ENCODE measurements at regions not wholly inside any gene's neighbourhood (a gene's known extent, or its start where the extent isn't known, plus 50 kb on each side); places are given as distances from the start of the nearest gene placed in this dataset.

DNA sequence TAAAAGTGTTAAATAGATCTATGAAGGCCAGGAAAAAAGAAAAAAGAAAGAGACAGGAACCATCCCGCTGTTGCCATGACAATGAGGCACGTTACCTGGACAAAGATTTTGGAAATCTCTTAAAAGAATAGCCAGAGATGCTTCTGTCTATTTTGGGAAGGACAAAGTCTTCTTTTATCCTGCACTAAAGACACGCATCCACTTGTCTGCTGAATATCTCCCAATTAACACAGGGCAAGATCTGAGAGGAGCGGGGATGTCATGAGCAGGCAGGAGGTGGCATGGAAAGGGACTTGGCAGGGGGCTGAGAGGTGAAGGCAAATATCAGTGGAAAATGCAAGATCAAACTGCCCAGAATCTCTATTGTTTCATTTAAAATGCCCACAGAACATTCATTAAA lies 153.8 kb upstream of the BLID start:
- DNase-seq: no peak

DNA sequence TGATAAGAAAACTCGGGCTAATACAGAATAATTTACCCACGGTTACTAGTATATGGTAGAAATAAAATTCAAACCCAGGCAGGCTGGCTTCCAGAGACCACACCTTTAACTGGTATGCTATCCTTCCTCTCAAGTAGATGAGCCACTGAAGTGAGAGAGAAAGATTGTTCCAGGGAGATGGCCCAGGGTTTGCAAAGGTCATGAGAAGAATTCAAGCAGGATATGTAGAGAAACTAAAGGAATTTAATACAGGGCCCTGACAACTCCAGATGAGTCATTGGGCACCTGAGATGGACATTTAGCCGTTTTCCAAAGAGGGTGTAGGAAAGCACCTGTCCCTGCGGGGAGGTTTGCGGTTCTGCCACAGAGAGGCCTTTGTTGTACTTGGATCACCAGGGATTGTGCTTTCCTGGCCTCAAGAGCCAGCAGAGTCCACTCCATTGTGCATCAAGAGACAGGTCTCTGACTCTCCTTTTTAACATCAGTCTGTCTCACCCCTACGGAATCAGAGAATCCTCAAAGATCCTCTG lies 152.7 kb upstream of the BLID start:
- DNase-seq: no peak

DNA sequence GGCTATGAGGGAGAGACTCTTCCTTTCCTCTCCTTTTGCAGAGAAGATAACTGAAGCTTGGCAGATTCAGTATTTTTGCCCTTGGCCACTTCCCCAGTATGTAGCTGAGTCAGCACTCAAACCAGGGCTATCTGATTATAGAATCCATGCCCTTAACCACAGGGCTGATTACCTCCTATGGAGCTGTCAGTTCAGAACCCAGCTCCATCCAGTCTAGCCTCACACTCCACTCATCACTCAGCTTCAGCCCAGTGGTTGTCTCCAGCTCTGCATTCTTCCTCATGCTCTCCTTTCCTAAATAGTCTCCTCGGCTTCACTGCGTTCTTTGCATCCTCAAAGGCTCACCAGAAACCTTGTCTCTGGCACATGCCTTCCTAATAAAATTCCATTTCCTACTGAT lies 151.6 kb upstream of the BLID start:
- no peak for DNase-seq

DNA sequence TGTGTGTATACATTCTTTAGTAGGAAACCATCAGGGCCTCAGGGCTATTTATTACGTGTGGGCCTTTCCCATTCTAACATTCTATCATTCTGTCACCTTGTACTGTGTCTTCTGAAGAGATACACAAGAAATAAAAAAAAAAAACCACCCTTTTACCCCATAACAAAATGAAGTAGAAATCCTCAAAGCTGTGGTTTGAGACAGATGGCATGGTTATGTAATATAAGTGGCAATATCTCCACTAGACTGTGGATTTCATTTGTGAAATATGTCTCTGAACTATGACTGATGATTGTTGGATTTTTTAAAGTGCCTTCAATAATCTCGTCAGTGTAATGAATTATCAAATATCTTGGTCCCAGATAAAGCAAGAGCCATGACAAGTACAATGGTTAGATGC lies 150.0 kb upstream of the BLID start:
- no peak for DNase-seq

DNA sequence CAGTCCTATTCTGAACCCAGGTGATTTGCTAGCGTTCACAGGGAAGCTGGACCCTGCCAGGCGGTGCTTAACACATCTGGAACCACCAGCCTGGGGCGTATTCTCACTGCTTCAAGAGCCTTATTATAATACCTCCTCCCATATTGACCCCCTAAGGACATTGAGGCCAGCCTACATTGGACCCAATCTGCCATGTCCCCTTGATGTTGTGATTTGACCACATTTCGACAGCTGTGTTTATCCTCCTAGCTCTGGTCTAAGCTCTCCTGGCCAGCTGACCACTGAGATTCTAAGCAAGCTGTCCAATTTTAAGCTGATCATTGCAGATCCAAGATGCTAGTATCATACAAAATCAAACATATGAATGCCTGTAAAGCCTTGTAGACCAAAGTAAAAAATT lies 148.1 kb upstream of the BLID start:
- no peak for DNase-seq

DNA sequence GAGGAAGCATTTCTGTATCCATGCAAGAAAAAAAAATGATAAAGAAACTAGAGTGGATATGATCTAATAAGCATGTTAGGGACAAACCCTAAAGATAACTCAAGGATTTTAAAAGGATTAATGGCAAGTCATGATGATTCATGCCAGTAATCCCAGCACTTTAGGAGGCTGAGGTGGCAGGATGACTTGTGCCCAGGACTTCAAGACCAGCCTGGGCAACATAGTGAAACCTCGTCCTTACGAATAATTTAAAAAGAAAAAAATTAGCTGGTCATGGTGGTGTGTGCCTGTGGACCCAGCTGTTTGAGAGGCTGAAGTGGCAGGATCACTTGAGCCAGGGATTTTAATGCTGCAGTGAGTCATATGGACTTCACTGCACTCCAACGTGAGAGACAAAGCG lies 145.5 kb upstream of the BLID start:
- no peak for DNase-seq

DNA sequence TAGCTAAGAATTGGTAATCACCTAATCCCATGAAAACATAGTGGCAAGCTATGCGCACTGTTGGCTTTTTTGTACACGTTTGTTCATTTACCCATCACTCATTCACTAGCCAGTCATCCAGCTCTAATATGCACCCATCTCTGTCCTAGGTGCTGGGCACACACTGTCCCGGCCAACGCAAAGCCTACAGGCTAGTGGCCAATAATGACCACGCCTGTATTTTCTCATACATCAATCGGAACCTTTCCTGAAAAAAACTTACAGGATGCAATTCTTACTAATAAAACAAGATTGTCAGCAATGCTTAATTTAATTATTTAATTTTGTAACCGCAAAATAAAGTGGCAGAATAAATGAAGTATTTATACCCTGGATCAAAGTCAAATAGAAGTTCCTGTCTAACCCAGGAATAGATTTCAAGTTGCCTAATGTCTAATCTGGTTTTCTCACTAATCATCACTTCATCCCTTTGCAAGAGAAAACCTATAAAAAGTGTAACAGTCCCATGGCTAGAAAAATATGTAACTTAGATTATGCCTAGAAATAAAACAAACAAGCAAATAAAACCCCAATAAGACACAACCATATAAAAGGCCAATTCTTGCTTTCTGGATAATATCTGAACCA lies 143.3 kb upstream of the BLID start:
- no peak for DNase-seq

DNA sequence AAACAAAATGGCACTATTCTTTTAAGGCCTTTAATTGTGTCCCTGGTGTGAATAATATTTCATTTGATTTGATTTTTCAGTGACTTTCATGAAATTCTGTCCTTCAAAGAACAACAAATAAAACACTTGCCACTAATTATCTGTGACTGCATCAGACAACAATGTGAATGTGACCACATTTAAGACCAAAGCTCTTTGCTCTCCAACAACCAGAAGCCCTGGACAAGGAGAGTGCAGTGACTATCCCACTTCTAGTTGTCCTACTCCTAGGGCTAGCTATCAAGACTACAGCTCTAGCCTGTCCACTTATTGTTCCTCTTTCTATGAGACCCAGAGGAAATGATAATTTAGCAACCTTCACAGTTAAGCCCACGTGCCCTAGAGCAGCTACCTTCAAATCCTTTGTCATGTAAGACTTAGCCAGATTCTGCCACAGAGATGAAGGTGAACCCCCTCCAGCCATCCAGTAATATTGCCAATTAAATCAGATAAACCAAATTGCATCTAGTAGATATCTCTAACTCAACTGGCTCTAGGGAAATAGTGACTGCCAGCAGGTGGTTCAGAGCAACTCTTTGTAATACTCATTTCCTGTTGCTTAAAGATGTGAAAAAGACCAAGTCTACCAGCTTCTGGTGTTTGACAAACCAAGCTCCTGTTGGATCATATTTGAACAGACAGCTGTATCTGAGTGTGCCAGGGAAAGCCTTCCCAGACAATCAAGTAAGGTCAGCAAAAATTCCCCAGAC lies 142.6 kb upstream of the BLID start:
- no peak for DNase-seq

DNA sequence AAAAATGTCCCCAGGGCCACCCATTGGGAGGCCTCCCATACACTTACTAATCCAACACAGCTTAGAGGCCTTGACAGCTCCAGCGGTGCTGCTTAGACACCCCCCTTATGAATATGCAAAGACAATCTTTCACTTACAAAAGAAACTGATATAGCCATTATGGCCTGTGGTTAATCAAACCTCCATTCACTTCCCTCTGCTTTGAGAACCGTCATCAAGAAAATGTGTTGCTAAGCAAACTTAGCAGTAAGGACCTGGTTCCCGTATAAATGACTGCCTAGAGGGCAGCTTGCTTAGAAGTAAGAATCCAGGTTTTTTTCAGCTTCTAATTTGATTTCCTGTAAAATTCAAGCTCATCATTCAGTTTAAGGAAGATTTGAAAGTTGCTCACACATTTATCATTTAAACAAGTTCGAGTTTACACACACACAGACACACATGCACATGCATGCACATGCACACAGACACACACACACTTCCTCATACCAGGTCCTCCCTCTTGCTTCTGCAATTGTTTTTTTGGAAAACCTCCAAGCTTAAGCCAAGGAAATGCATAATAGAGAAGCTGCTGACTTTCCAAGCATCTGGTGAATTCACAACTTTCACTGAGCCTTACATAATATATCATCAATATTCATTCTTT lies 137.7 kb upstream of the BLID start:
- DNase-seq: no peak

DNA sequence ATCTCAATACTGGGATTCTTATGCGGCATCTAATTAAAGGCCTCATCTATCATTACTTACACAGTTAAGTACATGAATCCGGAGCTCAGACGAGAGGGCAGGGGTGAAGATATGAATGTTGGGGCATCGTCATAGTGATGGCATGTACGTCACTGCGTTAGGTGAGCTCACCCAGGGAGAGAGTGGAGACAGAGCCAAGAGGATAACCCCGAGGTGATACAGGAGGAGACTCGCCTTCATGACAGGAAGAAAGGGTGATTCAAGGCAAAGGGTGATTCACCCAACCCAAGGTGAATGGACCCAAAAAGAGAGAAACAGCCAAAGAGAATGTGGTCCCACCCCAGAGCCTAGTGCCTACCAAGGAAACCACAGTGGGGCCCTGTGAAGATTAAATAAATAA lies 132.9 kb upstream of the BLID start:
- no peak for DNase-seq

DNA sequence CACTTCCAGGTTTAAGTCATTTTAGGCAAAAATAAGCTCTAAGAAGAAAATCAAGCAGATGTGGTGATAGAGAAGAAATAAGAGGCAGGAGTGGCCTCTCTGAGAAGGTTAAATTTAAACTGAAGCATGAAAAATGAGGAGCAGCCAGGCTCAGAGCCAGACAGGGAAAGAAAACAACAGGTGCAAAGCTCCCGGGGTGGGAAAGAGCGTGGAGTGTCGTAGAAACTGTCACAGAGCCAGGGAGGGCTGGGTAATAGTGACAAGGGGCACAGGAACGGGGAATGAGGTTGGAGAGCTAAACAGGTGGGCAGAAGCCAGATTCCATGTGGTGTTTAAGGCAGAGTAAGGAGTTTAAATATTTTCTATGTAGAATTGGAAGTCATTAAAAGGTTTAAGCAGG lies 132.1 kb upstream of the BLID start:
- no peak for DNase-seq

DNA sequence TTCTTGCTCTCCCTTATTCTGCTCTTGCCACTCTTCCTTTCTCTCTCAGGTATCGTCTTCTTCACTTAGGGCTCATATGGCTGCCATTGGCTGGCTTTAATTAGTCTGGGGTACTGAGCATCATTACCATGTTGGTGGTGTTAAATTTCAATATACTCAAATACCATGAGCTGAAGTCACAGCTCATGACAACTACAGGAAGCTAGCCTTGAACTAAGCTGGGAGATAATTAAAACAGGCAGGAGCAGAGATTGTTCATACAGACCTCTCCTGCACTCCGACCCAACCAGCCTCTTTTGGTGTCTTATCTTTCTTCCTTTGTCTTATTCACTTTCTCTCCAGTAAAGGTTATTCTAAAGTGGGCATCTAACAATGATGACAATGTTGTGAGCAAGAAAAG lies 130.9 kb upstream of the BLID start:
- no peak for DNase-seq

DNA sequence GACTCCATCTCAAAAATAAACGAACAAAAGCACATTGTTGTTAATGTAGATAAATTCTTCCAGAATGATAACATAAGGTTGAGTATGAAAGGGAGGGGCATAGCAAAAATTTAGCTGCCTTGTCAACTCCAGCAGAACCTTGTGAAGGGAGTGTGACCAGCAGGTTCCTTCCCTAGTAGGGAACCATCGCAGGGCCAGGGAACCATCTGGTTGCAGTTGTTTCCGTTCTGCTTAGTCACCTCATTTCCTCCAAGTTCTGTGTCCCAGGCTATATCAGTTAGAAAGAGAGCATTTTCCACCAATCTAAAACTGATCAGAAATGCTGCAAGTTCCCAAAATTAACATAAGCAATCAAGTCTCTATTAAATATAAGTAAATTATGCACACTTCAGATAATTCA lies 126.7 kb upstream of the BLID start:
- DNase-seq: no peak

DNA sequence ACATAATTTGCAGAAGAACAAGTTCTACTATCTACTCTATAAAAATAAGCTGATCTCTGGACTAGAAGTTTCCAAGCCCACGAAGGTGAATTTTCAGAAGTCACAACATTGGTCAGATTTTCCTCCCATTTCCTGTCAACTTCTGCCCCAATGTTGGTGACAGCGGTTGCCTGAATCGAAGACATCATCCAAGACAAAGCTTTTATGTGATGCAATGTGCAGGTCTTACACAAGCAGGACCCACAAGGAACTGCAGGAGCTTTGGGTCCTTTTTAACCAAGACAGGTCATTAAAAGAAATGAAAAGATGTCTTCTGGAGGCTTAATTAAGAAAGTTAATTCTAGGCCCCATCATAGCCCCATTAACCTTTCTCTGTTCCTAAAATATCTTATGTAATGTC lies 125.6 kb upstream of the BLID start:
- DNase-seq: no peak

DNA sequence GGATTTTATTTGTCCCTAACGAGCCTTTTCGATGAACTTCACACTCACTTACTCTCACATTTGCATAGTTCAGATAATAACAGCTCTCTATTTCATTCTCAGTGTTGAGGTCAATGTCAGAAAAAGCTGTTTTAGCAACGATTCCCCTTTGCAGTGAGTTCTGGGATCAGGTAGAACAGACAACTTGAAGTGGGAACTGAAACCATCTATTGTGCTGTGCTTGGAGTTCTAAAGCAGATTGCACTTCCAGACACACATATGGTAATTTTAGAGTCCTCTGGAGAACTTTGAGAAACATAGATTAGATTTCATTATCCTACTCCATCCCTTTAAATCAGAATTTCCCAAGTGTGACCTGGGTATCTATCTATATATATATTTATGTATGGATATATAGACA lies 124.6 kb upstream of the BLID start:
- no peak for DNase-seq

DNA sequence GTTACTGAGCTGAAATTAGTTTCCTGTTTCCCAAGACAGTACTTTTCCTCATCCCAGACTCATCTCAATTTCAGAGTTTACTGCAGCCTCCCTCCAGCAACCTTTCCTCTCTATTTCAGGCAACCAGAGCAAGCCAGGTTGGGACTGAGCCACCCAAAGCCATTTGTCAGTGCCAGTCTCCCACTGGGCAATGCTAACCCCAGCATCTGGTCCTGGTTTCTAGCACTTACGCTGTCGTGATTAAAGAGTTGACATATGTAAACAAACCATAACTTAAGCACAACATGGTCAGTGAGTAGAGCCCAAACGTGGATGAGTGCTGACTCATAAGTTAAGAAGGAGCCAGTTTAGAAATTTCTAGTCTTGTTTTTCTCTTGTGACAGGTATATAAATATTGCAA lies 119.6 kb upstream of the BLID start:
- DNase-seq: no peak

DNA sequence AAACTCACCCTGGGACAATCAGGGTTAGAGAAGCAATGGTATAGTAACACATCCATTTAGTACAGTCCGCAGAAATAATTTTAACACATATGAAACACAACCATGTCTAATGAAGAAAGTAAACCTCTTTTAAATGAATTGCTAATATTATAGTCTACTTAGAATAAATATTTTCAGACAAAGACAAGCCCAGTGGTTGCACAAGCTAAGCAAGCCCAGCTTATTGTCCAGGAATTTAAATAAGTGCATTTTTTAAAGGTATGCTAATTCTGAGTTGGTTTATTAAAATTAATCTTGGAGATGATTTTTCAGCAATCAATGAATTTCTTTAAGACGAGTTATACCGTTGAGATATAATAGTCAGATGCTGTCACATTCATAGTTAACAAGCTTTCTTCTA lies 118.8 kb upstream of the BLID start:
- DNase-seq: no peak

DNA sequence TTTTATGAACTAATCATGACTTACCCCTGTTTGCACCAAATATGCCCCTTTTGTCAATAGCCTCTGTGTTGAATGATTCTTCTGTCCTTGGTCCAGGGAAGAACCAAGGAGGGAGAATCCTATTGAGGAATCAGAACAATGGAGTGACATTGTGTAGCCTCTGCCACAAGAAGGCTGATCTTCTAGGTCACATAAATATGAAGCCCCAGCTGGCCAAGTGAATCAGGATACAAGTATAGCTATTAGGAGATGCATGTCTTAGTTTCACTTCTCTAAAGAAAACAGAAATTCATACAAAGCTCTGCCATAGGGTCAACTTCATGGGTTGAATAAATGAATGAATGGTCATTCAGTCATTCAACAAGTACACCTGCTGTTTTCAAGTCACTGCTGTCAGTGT lies 118.2 kb upstream of the BLID start:
- no peak for DNase-seq

DNA sequence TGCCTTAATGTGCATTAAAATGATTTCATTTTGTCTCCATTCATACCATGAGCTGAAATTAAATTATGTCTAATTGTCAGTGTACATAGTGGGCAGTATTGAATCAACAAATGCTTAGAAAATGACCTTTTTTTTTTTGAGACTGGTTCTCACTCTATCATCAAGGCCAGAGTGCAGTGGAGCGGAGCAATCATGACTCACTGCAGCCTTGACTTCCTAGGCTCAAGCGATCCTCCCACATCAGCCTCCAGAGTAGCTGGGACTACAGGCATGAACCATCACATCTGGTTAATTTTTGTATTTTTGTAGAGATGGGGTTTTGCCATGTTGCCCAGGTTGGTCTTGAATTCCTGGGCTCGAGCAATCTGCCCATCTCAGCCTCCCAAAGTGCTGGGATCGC lies 117.0 kb upstream of the BLID start:
- DNase-seq: no peak

DNA sequence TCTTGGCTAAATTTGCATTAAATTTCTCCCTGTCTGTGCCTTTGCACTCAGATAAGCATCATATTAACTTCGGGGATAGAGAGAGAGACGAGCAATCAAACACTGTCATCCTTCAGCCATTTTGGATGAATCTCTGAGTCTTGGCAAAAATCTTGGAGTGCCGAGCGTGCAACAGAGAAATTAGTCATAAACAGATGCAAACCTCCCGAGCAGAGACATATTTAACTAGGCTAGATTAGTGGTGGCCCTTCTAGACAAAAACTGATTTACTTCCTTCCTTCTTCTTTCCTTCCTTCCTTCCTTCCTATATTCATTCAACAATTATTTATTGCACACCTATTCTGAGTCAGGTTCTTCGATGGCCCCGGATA lies 114.4 kb upstream of the BLID start:
- DNase-seq: no peak

DNA sequence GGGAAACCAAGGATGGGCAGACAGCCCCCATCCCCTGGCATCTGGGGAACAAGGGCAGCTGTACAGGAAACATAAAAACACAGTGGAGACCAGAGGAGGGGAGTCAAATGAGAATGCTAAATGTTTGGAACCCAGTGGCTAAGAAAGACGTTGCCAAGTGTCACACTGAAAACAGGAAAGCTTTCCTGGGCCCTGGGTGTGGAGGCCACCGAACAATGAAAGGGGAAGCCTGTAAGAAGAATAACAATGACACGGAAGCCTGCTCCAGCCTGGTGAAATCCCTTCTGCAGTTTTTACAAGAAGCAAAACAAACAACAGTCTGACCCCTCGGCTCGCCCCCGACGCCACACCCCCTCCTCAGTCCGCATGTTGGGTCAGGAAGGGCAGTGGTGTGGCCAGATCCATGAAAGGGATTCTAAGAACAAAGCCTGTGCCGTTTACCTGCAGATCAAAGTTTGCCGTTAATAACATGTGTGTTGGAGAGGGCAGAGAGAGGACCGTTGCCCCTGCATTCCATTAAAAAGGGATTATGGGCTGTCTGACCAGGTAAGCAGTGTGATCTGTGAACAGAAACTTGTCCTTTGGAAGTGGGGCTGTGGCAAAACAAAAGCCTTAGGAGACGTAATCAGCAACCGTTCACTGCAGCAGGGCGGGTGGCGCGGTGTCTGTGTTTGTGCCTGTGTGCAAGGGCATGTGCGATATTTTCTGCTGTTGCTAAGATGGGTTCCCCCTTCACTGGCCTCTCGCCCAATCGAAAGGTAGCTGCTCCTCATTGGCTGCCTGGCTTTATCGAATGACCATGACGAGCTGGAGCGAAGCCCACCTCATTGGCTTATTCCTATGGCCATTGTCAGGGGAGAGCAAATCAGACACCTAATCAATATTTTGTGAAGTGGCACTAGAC lies 113.7 kb upstream of the BLID start:
- no peak for DNase-seq

DNA sequence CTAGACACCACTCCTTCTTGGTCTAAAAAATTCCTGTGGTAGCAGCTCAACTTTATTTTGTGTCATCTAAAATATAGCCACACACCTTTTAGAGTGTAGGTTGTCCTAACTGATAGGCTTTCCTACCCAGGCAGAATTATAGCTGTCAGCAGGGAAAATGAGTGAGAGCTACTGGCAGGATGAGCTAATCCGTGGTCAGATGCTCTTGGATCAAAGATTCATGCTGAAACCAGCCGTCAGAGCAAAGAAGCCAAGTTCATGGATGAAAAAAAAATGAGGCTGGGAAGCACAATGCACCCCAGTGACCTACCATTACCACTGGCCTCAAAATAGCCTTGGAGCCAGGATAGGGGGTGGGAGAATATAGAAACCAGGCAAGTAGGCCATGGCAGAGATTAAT lies 113.1 kb upstream of the BLID start:
- DNase-seq: no peak

DNA sequence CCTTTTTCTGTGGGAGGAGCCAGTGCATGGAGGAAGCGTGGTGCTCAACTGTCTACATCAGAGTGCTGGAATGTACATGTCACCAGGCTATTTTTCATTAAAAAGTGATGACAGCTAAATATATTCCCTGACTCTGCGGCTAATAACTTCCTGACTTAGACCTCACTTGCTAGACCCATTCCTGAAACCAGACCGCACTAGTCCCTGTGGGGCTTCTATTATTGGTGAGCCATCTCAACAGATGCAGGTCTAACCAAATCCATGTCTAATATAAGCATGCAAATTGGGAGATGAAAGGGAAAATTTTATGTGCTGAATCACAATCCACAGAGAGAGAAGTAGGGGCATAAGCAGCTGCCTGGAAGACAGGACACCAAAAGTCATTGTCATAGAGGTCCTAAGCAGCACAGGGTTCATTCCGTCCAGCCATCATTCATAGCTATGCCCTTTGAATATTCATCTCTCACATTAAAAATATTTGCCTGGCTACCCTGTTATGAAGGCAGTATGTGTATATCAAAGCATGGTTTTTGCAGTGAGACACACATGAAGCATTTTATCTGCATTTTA lies 110.9 kb upstream of the BLID start:
- no peak for DNase-seq

Data from GOT3 (cell line).